ENCODE measurements at regions not wholly inside any gene's neighbourhood (a gene's known extent, or its start where the extent isn't known, plus 50 kb on each side); places are given as distances from the start of the nearest gene placed in this dataset.
"Not testable (repeated sequence)": the region's sequence is repeated elsewhere in the genome, so short reads cannot be mapped to it uniquely, and the experiment has no call there.

GRCh38 chr11:134949121-134950090, 537.4 kb upstream of the B3GAT1 start:
- no peak for DNase-seq
- Histone ChIP-seq H3K9me3 (ENCODE audit: control insufficient read depth, low read depth, low read length) (no peaks in the 10 kb centered on the region), H3K27ac (ENCODE audit: low read length) (no peak overlapping the region), H3K27me3 (ENCODE audit: control insufficient read depth, insufficient read depth, low read length) (no peaks in the 10 kb centered on the region), H3K36me3 (ENCODE audit: control insufficient read depth, insufficient read depth, low read length) (no peaks in the 10 kb centered on the region), H3K4me3 (ENCODE audit: low read length) (no peak overlapping the region), H3K4me1 (ENCODE audit: control insufficient read depth, insufficient read depth, low read length) (peaks cover 3% of the 10 kb centered on the region)
- 100% methylated on average over 1 of the region's 11 CpGs for WGBS (ENCODE audit: insufficient coverage, low lambda C conversion rate)

GRCh38 chr11:134947556-134947955, 535.5 kb upstream of the B3GAT1 start:
- Histone ChIP-seq H3K9me3 (ENCODE audit: control insufficient read depth, low read depth, low read length) (no peaks in the 10 kb centered on the region), H3K4me3 (ENCODE audit: low read length) (no peak overlapping the region), H3K27ac (ENCODE audit: low read length) (no peak overlapping the region), H3K27me3 (ENCODE audit: control insufficient read depth, insufficient read depth, low read length) (no peaks in the 10 kb centered on the region), H3K36me3 (ENCODE audit: control insufficient read depth, insufficient read depth, low read length) (no peaks in the 10 kb centered on the region), H3K4me1 (ENCODE audit: control insufficient read depth, insufficient read depth, low read length) (peaks cover 3% of the 10 kb centered on the region)
- no peak for DNase-seq
- no CpG with 5 or more reads among the region's 10 CpGs for WGBS (ENCODE audit: insufficient coverage, low lambda C conversion rate)

- Histone ChIP-seq H3K27me3 (ENCODE audit: control insufficient read depth, insufficient read depth, low read length) (no peaks in the 10 kb centered on the region), H3K4me1 (ENCODE audit: control insufficient read depth, insufficient read depth, low read length) (peaks cover 3% of the 10 kb centered on the region), H3K9me3 (ENCODE audit: control insufficient read depth, low read depth, low read length) (no peaks in the 10 kb centered on the region), H3K4me3 (ENCODE audit: low read length) (no peak overlapping the region), H3K36me3 (ENCODE audit: control insufficient read depth, insufficient read depth, low read length) (no peaks in the 10 kb centered on the region), H3K27ac (ENCODE audit: low read length) (no peak overlapping the region)
- no CpG with 5 or more reads among the region's 9 CpGs for WGBS (ENCODE audit: insufficient coverage, low lambda C conversion rate)
- peak in 1 of 2 donors; percentile 40 for DNase-seq
Measured at GRCh38 chr11:134945993-134946392, 534.0 kb upstream of the B3GAT1 start.

- DNase-seq = no peak
- H3K9me3 ChIP-seq (ENCODE audit: control insufficient read depth, low read depth, low read length) = no peaks in the 10 kb centered on the region
- no CpG with 5 or more reads among the region's 10 CpGs for whole genome bisulfite sequencing (ENCODE audit: insufficient coverage, low lambda C conversion rate)
- no peak overlapping the region for H3K27ac ChIP-seq (ENCODE audit: low read length)
- H3K36me3 ChIP-seq (ENCODE audit: control insufficient read depth, insufficient read depth, low read length) = no peaks in the 10 kb centered on the region
- H3K4me3 ChIP-seq (ENCODE audit: low read length) = no peak overlapping the region
- H3K27me3 ChIP-seq (ENCODE audit: control insufficient read depth, insufficient read depth, low read length) = no peaks in the 10 kb centered on the region
- peaks cover 3% of the 10 kb centered on the region for H3K4me1 ChIP-seq (ENCODE audit: control insufficient read depth, insufficient read depth, low read length)
Measured at GRCh38 chr11:134944986-134945385, 532.9 kb upstream of the B3GAT1 start.

- no peak for DNase-seq
- WGBS (ENCODE audit: insufficient coverage, low lambda C conversion rate) = no CpG with 5 or more reads among the region's 5 CpGs
- H3K9me3 ChIP-seq (ENCODE audit: control insufficient read depth, low read depth, low read length) = no peaks in the 10 kb centered on the region
- no peak overlapping the region for H3K27ac ChIP-seq (ENCODE audit: low read length)
- no peaks in the 10 kb centered on the region for H3K27me3 ChIP-seq (ENCODE audit: control insufficient read depth, insufficient read depth, low read length)
- H3K4me3 ChIP-seq (ENCODE audit: low read length) = no peak overlapping the region
- peaks cover 7% of the 10 kb centered on the region for H3K4me1 ChIP-seq (ENCODE audit: control insufficient read depth, insufficient read depth, low read length)
- no peaks in the 10 kb centered on the region for H3K36me3 ChIP-seq (ENCODE audit: control insufficient read depth, insufficient read depth, low read length)
Measured at GRCh38 chr11:134944131-134944530, 532.1 kb upstream of the B3GAT1 start.

- H3K4me3 ChIP-seq (ENCODE audit: low read length) = no peak overlapping the region
- WGBS (ENCODE audit: insufficient coverage, low lambda C conversion rate) = no CpG with 5 or more reads among the region's 6 CpGs
- H3K27ac ChIP-seq (ENCODE audit: low read length) = no peak overlapping the region
- no peak for DNase-seq
- no peaks in the 10 kb centered on the region for H3K36me3 ChIP-seq (ENCODE audit: control insufficient read depth, insufficient read depth, low read length)
- no peaks in the 10 kb centered on the region for H3K9me3 ChIP-seq (ENCODE audit: control insufficient read depth, low read depth, low read length)
- no peaks in the 10 kb centered on the region for H3K27me3 ChIP-seq (ENCODE audit: control insufficient read depth, insufficient read depth, low read length)
- H3K4me1 ChIP-seq (ENCODE audit: control insufficient read depth, insufficient read depth, low read length) = peaks cover 7% of the 10 kb centered on the region
Measured at GRCh38 chr11:134943544-134943943, 531.5 kb upstream of the B3GAT1 start.

GRCh38 chr11:134942681-134943080, 530.6 kb upstream of the B3GAT1 start:
- no peaks in the 10 kb centered on the region for H3K27me3 ChIP-seq (ENCODE audit: control insufficient read depth, insufficient read depth, low read length)
- H3K4me1 ChIP-seq (ENCODE audit: control insufficient read depth, insufficient read depth, low read length) = peaks cover 7% of the 10 kb centered on the region
- no peak overlapping the region for H3K4me3 ChIP-seq (ENCODE audit: low read length)
- H3K9me3 ChIP-seq (ENCODE audit: control insufficient read depth, low read depth, low read length) = no peaks in the 10 kb centered on the region
- no peak overlapping the region for H3K27ac ChIP-seq (ENCODE audit: low read length)
- H3K36me3 ChIP-seq (ENCODE audit: control insufficient read depth, insufficient read depth, low read length) = no peaks in the 10 kb centered on the region
- DNase-seq = no peak
- WGBS (ENCODE audit: insufficient coverage, low lambda C conversion rate) = no CpG with 5 or more reads among the region's 12 CpGs

GRCh38 chr11:134941936-134942600, 530.0 kb upstream of the B3GAT1 start:
- not testable (repeated sequence) for H3K36me3 ChIP-seq (ENCODE audit: control insufficient read depth, insufficient read depth, low read length); H3K27me3 ChIP-seq (ENCODE audit: control insufficient read depth, insufficient read depth, low read length); H3K4me3 ChIP-seq (ENCODE audit: low read length); H3K4me1 ChIP-seq (ENCODE audit: control insufficient read depth, insufficient read depth, low read length); H3K27ac ChIP-seq (ENCODE audit: low read length); H3K9me3 ChIP-seq (ENCODE audit: control insufficient read depth, low read depth, low read length)
- WGBS (ENCODE audit: insufficient coverage, low lambda C conversion rate) = no CpG with 5 or more reads among the region's 18 CpGs
- peak in 1 of 2 donors; percentile 11 for DNase-seq

GRCh38 chr11:134941326-134941725, 529.3 kb upstream of the B3GAT1 start:
- H3K27ac ChIP-seq (ENCODE audit: low read length) = no peak overlapping the region
- no peaks in the 10 kb centered on the region for H3K27me3 ChIP-seq (ENCODE audit: control insufficient read depth, insufficient read depth, low read length)
- no peaks in the 10 kb centered on the region for H3K9me3 ChIP-seq (ENCODE audit: control insufficient read depth, low read depth, low read length)
- no peak for DNase-seq
- no peaks in the 10 kb centered on the region for H3K36me3 ChIP-seq (ENCODE audit: control insufficient read depth, insufficient read depth, low read length)
- peaks cover 7% of the 10 kb centered on the region for H3K4me1 ChIP-seq (ENCODE audit: control insufficient read depth, insufficient read depth, low read length)
- no peak overlapping the region for H3K4me3 ChIP-seq (ENCODE audit: low read length)
- no CpG with 5 or more reads among the region's 5 CpGs for WGBS (ENCODE audit: insufficient coverage, low lambda C conversion rate)

GRCh38 chr11:134940441-134941126, 528.5 kb upstream of the B3GAT1 start:
- Histone ChIP-seq H3K4me3 (ENCODE audit: low read length) (no peak overlapping the region), H3K27me3 (ENCODE audit: control insufficient read depth, insufficient read depth, low read length) (no peaks in the 10 kb centered on the region), H3K27ac (ENCODE audit: low read length) (no peak overlapping the region), H3K4me1 (ENCODE audit: control insufficient read depth, insufficient read depth, low read length) (peaks cover 4% of the 10 kb centered on the region), H3K36me3 (ENCODE audit: control insufficient read depth, insufficient read depth, low read length) (no peaks in the 10 kb centered on the region), H3K9me3 (ENCODE audit: control insufficient read depth, low read depth, low read length) (no peaks in the 10 kb centered on the region)
- no peak for DNase-seq
- WGBS (ENCODE audit: insufficient coverage, low lambda C conversion rate) = no CpG with 5 or more reads among the region's 15 CpGs

All from large intestine (tissue), 3 donors.